ENCODE measurements at regions not wholly inside any gene's neighbourhood (a gene's known extent, or its start where the extent isn't known, plus 50 kb on each side); places are given as distances from the start of the nearest gene placed in this dataset.

DNA sequence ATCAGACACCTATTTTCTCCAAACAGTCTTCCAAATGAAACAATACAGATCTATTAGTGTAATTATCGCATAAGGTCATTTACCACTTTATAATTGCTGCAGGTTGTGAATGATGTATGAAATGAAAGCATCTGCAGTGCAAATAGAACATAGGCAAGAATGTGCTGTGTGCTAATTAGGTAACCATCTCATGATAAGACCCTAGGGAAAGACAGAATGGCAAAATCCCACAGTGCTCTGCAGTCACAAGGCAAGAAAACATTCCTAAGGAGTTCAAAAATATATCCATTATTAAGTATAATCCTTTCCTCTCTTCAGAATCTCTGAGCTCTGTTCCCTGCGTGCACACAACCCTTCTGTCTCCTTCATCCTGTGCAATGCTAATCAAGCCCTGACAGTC is 488.1 kb downstream of the NR4A2 start:
- Mint-ChIP-seq H3K27ac (no peak overlapping the region), H3K36me3 (ENCODE audit: low read depth) (no peaks in the 10 kb centered on the region), H3K9me3 (no peaks in the 10 kb centered on the region), H3K4me3 (no peak overlapping the region), H3K4me1 (ENCODE audit: low read depth) (no peaks in the 10 kb centered on the region), H3K27me3 (no peaks in the 10 kb centered on the region)
- POLR2A ChIA-PET = no interaction called here
- DNase-seq (no peak), ATAC-seq (no peak)
- CTCF ChIA-PET = no interaction called here
- intact Hi-C loops (cut with micrococcal nuclease) = no loop called here
- TF ChIP-seq, protein P1, sequence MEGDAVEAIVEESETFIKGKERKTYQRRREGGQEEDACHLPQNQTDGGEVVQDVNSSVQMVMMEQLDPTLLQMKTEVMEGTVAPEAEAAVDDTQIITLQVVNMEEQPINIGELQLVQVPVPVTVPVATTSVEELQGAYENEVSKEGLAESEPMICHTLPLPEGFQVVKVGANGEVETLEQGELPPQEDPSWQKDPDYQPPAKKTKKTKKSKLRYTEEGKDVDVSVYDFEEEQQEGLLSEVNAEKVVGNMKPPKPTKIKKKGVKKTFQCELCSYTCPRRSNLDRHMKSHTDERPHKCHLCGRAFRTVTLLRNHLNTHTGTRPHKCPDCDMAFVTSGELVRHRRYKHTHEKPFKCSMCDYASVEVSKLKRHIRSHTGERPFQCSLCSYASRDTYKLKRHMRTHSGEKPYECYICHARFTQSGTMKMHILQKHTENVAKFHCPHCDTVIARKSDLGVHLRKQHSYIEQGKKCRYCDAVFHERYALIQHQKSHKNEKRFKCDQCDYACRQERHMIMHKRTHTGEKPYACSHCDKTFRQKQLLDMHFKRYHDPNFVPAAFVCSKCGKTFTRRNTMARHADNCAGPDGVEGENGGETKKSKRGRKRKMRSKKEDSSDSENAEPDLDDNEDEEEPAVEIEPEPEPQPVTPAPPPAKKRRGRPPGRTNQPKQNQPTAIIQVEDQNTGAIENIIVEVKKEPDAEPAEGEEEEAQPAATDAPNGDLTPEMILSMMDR (IDR thresholded peaks at IDR 0.05) = no peak

DNA sequence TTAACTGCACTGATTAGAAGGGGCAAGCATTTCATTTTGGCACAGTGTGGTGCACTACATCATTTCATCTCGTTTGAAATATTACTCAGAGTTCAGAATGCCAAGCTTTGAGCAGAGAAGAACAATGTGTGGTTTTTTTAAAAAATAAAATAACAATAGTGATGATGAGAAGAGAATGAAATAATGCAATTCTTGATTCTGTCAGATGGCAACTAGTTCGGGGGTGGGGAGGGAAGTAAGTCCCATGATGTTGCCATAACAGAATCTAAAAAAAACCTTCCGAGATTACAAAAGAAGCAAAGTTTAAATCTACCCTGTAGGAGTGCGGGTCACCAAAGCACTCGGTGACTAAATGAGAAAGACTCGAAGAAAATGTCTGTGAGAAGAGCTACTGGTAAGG is 490.4 kb downstream of the NR4A2 start:
- no peaks in the 10 kb centered on the region for H3K27me3 Mint-ChIP-seq
- no peaks in the 10 kb centered on the region for H3K36me3 Mint-ChIP-seq (ENCODE audit: low read depth)
- no peak overlapping the region for H3K27ac Mint-ChIP-seq
- TF ChIP-seq, protein P1 (IDR thresholded peaks at IDR 0.05) = no peak
- intact Hi-C loops (cut with micrococcal nuclease) = no loop called here
- H3K4me1 Mint-ChIP-seq (ENCODE audit: low read depth) = no peaks in the 10 kb centered on the region
- no peaks in the 10 kb centered on the region for H3K9me3 Mint-ChIP-seq
- no peak for DNase-seq
- ATAC-seq = no peak
- CTCF ChIA-PET = no interaction called here
- H3K4me3 Mint-ChIP-seq = no peak overlapping the region
- POLR2A ChIA-PET = interaction anchor here (0.7 kb wide), 1 partner anchor 585 kb away, joined by 3 read pairs; no protein-coding TSS in a partner anchor

DNA sequence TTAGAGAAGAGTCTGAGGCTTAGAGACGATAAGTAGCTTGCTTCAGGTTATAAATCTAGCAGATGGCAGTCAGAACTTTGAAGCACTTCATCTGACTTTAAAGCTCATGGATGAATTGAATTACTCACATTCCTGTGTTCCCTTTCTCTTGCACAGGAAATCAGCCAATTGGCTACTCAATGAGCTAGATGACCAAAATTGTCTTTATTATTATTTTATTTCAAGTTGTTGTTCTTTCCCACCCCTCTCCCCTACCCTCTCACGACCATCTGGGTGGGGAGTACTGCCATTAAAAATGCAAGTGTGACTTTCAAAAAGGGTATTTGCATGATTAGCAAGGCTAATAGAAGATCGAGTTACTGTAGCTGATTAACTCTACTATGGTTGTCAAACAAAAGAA is 491.1 kb downstream of the NR4A2 start:
- no peaks in the 10 kb centered on the region for H3K9me3 Mint-ChIP-seq
- ATAC-seq (no peak), DNase-seq (no peak)
- TF ChIP-seq, protein P1 (IDR thresholded peaks at IDR 0.05) = no peak
- ChIA-PET CTCF (no interaction called here), POLR2A (no interaction called here)
- no peak overlapping the region for H3K27ac Mint-ChIP-seq
- no peaks in the 10 kb centered on the region for H3K36me3 Mint-ChIP-seq (ENCODE audit: low read depth)
- H3K4me1 Mint-ChIP-seq (ENCODE audit: low read depth) = no peaks in the 10 kb centered on the region
- H3K4me3 Mint-ChIP-seq = no peak overlapping the region
- no peaks in the 10 kb centered on the region for H3K27me3 Mint-ChIP-seq
- intact Hi-C loops (cut with micrococcal nuclease) = no loop called here

DNA sequence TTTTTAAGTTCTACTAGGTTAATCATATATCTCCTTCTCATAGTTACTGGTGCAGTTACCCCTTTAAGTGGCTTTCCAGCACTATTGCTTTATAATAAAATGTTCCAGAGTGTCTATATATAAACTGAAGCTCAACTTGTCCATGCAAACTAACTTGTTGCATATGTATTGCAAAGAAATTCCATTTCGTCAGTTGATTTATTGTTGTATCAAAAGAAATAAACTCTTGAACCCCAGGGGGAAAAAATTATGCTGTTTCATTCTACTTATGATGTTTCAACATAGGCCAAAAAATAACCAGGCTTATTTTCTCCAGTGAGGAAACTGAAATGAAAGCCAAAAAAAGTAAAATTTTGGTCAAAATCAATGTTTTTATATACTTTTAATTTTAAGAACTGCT is 491.9 kb downstream of the NR4A2 start:
- ChIA-PET POLR2A (no interaction called here), CTCF (no interaction called here)
- ATAC-seq (no peak), DNase-seq (no peak)
- H3K4me1 Mint-ChIP-seq (ENCODE audit: low read depth) = no peaks in the 10 kb centered on the region
- no peaks in the 10 kb centered on the region for H3K27me3 Mint-ChIP-seq
- H3K27ac Mint-ChIP-seq = no peak overlapping the region
- TF ChIP-seq, protein P1 (IDR thresholded peaks at IDR 0.05) = no peak
- H3K4me3 Mint-ChIP-seq = no peak overlapping the region
- H3K9me3 Mint-ChIP-seq = no peaks in the 10 kb centered on the region
- H3K36me3 Mint-ChIP-seq (ENCODE audit: low read depth) = no peaks in the 10 kb centered on the region
- intact Hi-C loops (cut with micrococcal nuclease) = no loop called here

DNA sequence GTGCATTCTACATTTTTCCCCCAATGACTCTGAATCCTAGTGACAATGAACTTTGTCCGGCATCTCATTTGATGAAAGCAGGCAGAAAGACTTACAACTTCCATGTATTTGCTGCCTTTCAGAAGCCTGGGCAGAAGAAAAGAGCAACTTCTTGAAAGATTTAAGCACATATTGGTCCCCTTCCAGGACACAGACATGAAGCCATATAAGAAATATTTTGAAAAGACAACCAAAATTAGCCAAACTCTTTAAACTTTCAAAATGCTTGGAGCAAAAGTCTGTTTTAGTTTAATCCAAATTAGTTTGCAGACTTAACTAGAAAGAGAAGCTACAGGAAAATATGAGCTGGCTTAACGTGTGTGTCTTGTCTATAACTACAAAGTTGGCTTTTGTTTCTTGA is 492.5 kb downstream of the NR4A2 start:
- Mint-ChIP-seq H3K27me3 (no peaks in the 10 kb centered on the region), H3K9me3 (no peaks in the 10 kb centered on the region), H3K36me3 (ENCODE audit: low read depth) (no peaks in the 10 kb centered on the region), H3K27ac (no peak overlapping the region), H3K4me3 (no peak overlapping the region), H3K4me1 (ENCODE audit: low read depth) (no peaks in the 10 kb centered on the region)
- ChIA-PET POLR2A (no interaction called here), CTCF (no interaction called here)
- intact Hi-C loops (cut with micrococcal nuclease) = no loop called here
- ATAC-seq = no peak
- TF ChIP-seq, protein P1 (IDR thresholded peaks at IDR 0.05) = no peak
- no peak for DNase-seq
